ENCODE measurements at regions not wholly inside any gene's neighbourhood (a gene's known extent, or its start where the extent isn't known, plus 50 kb on each side); places are given as distances from the start of the nearest gene placed in this dataset.

- TF ChIP-seq CTCF (IDR thresholded peaks at IDR 0.05; ENCODE audit: low read length) (no peak), EZH2 (IDR thresholded peaks at IDR 0.05; ENCODE audit: borderline replicate concordance, low read length) (no peak)
Observed at GRCh38 chrX:77167993-77168392, 279.2 kb upstream of the FGF16 start.

Measured in OCI-LY1 (cell line).